ENCODE measurements at regions not wholly inside any gene's neighbourhood (a gene's known extent, or its start where the extent isn't known, plus 50 kb on each side); places are given as distances from the start of the nearest gene placed in this dataset.

DNA sequence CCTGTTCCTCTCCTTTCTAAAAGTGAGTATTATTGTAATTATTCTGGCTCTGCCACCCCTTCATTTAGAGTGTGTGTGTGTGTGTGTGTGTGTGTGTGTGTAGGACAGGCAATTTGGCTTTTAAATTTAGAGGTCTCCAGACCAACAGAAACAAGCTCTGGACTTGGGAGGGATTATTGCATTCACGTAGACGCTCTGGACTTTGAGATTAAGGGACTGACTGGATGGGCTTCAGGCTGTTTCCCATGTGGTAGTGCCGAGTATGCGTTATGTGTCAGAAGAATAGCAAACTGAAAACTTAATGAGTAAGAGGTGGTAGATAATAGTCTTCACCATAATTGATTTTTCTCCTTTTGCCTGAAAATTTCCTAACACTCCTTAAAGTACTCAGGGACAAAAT is 281.9 kb downstream of the USP25 start:
- H3K4me3 ChIP-seq (ENCODE audit: low read depth, low read length): no peak overlapping the region

DNA sequence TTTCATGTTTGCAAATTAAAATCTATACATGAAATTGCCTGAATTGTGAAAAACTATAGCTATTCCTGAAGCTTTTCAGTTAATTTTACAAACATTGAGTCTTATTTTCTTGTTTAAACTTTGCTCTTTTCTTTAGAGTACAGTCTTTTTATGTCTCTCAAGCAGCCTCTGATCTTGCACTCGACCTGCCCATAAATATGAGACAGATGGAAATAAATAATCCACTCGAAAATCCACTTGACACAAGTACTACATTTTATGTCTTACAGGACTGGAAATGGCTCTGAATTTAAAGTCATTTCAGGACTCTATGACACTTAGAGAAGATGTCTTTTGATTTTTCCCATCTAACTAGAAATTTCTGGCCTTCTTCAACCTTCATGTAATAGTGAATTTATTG is 283.8 kb downstream of the USP25 start:
- no peak overlapping the region for H3K4me3 ChIP-seq (ENCODE audit: low read depth, low read length)

GRCh38 chr21:16020878-16021277 is 291.1 kb downstream of the USP25 start:
- H3K4me3 ChIP-seq (ENCODE audit: low read depth, low read length): no peak overlapping the region

DNA sequence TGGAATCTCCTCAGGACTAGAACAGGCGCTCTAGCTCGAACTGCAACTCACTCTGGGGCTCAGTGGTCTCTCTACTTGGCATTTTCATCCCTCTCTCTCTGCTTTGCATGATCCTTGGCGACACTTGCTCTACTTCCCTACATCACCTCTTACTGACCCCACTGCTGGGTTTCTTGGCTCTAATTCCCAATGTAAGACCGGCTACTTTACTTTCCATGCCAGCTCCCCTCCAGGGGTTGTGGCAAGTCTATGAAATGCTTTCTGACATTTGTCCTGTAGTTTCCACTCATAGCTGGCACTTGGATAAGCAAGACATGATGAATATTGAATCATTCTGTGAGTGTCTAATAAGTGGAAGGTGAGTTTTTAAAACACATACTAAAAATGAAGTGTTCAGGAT is 292.3 kb downstream of the USP25 start:
- no peak overlapping the region for H3K4me3 ChIP-seq (ENCODE audit: low read depth, low read length)

- no peak overlapping the region for H3K4me3 ChIP-seq (ENCODE audit: low read depth, low read length)
Observed at GRCh38 chr21:16022921-16023320, 293.1 kb downstream of the USP25 start.

- no peak overlapping the region for H3K4me3 ChIP-seq (ENCODE audit: low read depth, low read length)
Observed at GRCh38 chr21:16028142-16028541, 298.4 kb downstream of the USP25 start.

DNA sequence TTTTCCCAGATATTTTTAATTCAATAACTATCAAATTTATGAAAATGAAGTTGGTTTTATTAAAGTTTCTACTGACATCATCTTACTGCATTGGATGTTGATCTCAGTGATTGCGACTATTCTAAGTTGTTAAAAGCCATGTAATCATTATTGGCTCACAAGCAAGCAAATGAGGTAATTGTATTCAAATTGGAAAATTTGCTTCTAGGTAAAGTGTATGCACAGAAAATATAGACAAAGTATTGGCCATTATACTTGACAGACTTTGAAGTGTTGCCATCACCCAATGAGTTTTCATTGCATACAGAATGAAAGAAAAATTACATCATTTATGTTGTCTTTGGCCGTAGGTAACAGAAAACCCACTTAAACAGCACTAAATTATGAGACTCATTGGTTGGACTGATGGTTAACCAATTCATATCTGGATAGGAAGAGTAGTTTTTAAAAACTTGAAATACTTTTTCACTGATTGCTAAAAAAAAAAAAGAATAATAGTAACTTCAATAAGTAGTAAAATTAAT is 299.2 kb downstream of the USP25 start:
- no peak overlapping the region for H3K4me3 ChIP-seq (ENCODE audit: low read depth, low read length)

- no peak overlapping the region for H3K4me3 ChIP-seq (ENCODE audit: low read depth, low read length)
Observed at GRCh38 chr21:16033193-16033592, 303.4 kb downstream of the USP25 start.

DNA sequence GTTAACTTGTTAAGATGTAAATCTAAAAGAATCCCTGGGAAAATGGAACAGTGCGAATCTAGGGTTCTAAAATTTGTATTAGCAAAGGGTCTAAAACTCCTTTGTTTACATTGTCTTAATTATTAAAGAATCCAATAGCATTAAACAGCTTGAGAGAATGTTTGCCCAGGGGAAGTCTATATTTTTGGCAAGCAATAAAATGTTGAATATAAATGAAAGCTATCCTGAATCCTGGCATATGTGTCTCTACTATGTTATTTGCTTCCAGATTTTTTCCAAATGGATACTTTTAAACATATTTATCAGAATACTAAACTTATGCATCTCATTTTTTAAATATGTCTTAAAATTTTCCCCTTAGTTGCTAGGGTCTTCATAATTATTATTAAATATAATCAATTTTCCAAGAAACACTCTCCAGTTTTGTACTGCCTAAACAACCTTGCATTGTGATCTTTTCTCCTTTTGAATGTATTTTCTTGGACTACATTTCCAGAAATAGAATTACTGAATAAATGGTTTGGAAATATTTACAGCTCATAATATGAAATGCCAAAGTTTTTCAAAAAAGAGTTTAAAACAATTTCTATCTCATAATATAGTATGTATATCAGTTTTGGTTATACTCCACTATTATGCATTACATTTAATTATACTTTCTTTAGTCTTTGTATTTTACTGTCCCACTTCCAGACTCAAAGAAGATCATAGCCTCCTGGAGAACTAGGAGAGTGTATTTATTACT is 304.8 kb downstream of the USP25 start:
- H3K4me3 ChIP-seq (ENCODE audit: low read depth, low read length): no peak overlapping the region

DNA sequence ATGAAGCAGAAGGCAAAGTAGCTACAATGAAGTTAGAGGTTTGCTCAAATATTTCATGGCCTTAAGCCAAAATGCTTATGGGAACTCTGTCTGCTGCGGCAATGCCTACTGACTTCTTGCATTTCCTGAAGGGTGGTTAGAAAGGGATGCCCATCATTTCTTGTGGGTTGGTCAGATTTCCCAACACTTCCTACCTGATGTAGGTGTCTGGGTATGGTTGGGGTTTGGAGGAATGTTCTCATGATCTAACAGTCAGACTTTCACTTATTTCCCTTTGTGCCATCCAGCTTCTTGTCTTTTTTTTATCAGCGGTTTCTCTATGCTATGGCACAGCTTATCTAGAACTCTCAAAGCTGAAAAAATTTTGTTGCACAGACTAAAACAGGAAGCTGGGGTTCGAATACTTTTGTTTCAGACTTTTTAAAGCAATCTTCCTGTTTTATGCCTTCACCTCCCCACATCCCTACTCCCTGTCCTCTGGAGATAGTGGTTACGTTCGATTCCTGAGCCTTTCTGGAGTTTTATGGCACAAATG is 307.7 kb downstream of the USP25 start:
- H3K4me3 ChIP-seq (ENCODE audit: low read depth, low read length): no peak overlapping the region

- no peak overlapping the region for H3K4me3 ChIP-seq (ENCODE audit: low read depth, low read length)
Observed at GRCh38 chr21:16040601-16041000, 310.8 kb downstream of the USP25 start.

DNA sequence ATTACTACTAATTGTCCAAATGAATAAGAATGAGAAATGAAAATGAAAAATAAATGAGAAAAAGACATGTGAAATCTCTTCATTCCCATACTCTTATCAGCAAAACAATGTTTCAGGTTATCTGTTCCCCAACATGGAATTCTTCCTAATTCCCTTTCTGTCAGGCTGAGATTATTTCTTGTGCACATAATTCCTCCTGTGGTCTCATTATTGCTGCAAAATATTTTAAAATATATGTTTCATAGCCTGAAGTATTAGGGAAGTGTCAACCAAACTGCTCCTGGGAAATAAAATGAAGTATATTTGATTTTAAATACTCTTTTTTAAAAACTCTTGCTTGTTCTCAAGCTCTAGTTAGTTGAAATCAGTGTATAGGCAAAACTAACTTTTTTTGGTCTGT is 314.9 kb downstream of the USP25 start:
- H3K4me3 ChIP-seq (ENCODE audit: low read depth, low read length): no peak overlapping the region

DNA sequence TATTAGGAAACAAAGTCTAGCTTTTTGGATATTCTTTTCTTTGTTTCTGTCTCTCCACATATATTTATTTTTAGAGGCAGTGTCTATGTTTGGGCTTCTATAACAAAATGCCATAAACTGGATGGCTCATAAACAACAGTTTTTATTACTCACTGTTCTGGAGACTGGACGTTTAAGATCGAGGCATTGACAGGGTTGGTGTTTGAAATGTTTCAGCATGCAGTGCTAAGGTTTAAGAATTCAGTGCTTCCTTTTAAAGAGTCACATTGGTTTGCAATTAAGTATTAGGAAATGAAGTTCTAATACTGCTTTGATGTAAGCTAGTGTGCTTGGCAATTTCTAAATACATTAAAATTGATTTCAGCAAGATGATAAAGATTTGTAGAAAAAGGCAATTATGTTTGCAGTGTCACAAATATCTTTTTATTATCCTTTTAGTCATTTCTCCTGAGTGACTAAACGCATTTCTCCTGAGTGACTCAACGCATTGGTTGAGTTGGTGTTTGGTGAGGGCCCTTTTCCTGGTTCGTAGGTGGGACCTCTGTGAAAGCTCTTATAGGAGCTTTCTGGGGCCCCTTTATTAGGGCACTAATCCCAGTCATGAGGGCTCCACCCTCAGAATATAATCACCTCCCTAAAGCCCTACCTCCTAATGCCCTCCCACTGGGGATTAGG is 317.0 kb downstream of the USP25 start:
- H3K4me3 ChIP-seq (ENCODE audit: low read depth, low read length): no peak overlapping the region

GRCh38 chr21:16047904-16048303 is 318.1 kb downstream of the USP25 start:
- H3K4me3 ChIP-seq (ENCODE audit: low read depth, low read length): no peak overlapping the region

- H3K4me3 ChIP-seq (ENCODE audit: low read depth, low read length): no peak overlapping the region
Observed at GRCh38 chr21:16055014-16055413, 325.2 kb downstream of the USP25 start.

DNA sequence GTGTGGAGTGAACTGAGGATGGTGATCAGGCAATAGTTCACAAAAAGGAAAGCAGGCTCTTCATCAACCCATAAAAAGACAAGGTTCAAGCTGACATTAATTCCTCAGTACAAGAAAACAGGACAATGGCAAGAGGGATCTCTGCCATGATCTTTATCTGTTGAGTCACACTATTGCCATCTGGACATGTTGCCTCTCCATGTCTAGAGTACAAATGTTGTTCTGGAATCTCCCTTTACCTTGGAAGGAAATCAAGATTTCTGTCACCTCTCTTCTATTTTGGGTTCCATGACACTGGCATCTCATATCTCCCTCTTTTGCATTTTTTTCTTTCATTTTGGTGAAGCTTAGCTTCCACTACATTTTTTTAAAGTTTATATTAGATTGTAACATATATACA is 329.1 kb downstream of the USP25 start:
- no peak overlapping the region for H3K4me3 ChIP-seq (ENCODE audit: low read depth, low read length)

DNA sequence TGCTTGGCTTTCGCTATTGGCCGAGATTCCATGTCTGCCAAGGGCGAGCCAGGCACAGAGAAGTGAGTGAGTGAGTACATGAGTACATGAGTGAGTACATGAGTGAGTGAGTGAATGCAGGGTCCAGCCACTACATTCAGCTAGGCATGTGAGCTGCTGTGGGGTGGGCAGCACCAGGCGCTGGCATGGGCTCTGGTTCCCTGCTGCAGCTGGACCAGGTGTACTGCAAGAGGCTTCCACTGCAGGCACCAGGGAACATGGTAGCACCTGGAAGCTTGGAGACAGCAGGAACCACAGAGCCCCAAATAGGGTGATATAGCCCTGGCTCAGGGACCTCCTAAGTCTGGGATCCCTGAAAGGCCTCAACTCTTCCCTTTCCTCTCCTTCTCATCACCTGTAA is 330.2 kb downstream of the USP25 start:
- no peak overlapping the region for H3K4me3 ChIP-seq (ENCODE audit: low read depth, low read length)

DNA sequence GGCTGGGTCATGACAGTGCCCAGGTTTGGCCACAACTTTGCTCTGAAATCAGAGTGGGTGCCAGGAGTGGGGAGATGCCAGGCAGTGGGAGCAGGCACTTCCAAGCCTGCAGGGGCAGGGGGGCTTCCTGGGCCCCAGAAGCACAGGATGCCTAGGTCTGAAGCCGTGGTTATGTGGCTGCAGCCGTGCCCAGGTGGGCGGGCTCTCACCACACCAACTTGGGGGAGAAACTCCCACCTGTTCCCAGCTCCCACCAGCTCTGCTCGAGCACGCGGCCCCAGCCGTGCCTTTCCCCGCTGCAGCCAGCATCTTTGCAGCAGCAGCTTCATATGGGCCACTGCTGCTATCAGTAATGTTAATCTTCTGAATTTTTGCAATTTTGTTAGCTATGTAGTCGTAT is 331.4 kb downstream of the USP25 start:
- H3K4me3 ChIP-seq (ENCODE audit: low read depth, low read length): no peak overlapping the region

DNA sequence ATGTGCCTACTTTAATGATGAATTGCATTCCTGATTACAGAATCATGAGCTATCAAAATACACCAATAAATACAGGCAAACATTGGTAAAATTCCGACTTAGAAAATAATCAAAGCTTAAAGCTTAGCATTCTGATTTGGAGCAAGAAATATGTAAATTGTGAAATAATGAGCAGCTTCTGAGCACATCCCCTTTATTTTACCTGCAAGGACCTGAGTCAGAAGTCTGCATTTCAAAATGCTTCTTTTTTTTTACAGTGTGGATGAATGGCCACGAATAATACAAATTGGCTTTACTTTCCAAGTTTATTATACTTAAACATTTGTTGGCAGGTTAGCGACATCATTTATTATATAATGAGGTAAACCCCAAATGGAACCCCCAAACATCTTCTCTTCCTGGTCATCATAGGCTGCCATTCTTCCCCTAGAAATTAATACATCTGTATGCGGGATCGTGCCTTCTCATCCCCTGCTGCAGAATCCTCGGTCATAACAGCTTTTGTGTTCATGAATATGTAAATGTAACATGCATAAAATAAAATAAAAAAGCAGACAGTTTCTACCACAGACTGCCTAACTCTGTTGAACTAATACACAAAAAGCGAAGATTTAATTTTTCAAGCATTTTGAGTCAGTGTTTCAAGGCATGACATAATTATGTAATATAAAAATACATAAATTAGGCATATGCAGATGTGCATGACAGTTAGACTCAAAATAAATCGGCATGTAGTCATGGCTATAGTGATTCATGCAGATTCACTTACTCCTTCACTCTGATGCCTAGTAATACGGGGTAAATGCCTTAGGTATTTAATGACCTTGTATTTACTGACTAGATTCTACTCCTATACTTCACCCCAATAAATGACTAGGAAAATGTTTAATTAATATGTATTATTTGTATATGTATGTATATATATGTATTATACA is 339.7 kb downstream of the USP25 start:
- H3K4me3 ChIP-seq (ENCODE audit: low read depth, low read length): no peak overlapping the region

GRCh38 chr21:16070207-16070651 is 340.4 kb downstream of the USP25 start:
- H3K4me3 ChIP-seq (ENCODE audit: low read depth, low read length): no peak overlapping the region

GRCh38 chr21:16071092-16071491 is 341.3 kb downstream of the USP25 start:
- H3K4me3 ChIP-seq (ENCODE audit: low read depth, low read length): no peak overlapping the region

All from iPS-11a (cell line).